ENCODE measurements at regions not wholly inside any gene's neighbourhood (a gene's known extent, or its start where the extent isn't known, plus 50 kb on each side); places are given as distances from the start of the nearest gene placed in this dataset.
A peak's percentile ranks its signal among the peaks of the same experiment; 100 is the strongest.

DNA sequence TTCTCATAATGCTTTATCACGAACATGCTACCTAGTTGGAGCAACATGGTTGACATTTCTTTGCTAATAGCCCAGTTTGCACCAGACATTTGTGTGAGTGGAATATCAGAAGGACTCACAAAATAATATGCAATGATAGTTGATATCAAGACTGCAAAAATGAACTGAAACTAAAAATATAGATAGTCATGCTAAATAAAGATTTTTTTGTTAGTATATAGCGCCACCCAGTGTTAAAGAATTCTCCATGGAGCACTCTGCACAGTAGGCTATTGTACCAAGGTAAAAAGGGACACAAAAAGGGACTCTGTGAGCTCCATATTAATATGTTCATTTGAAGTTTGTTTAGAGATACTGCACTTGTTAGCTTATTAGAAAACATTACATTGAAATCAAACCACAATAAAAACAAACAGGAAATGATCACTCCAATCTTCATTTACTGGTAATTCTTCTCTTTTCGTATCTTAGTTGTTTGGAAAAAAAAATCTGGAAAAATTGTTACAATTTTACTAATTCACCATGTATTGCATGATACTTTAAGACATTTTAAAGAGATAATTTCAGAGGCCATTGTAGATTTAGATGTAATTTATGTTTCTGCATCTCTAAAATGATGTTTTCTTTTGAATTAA lies 1509.6 kb downstream of the ADGRL3 start:
- no peak overlapping the region for H3K4me3 ChIP-seq (ENCODE audit: low read depth, low read length)
- DNase-seq (ENCODE audit: low read depth) = no peak
- TF ChIP-seq, protein P1, sequence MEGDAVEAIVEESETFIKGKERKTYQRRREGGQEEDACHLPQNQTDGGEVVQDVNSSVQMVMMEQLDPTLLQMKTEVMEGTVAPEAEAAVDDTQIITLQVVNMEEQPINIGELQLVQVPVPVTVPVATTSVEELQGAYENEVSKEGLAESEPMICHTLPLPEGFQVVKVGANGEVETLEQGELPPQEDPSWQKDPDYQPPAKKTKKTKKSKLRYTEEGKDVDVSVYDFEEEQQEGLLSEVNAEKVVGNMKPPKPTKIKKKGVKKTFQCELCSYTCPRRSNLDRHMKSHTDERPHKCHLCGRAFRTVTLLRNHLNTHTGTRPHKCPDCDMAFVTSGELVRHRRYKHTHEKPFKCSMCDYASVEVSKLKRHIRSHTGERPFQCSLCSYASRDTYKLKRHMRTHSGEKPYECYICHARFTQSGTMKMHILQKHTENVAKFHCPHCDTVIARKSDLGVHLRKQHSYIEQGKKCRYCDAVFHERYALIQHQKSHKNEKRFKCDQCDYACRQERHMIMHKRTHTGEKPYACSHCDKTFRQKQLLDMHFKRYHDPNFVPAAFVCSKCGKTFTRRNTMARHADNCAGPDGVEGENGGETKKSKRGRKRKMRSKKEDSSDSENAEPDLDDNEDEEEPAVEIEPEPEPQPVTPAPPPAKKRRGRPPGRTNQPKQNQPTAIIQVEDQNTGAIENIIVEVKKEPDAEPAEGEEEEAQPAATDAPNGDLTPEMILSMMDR (IDR thresholded peaks at IDR 0.05; ENCODE audit: low read depth, low read length, missing control alignments) = peak; percentile 2

DNA sequence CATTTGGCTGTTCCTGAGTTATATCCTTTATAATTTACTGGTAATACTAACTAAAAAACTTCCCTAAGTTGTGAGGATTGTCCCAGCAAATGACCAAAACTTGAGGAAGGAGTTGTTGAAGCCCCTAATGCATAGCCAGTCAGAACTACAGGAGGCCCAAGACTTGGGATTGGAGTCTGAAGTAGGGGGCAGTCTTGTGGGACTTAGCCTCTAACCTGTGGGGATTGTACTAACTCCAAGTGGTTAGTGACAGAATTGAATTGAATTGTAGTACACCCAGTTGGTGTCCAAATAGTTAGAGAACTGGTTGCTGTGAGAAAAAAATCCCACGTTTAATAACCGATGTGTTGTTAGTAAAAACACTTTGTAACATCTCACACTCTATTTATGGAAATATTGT lies 1506.3 kb downstream of the ADGRL3 start:
- no peak for DNase-seq (ENCODE audit: low read depth)
- TF ChIP-seq, protein P1 (IDR thresholded peaks at IDR 0.05; ENCODE audit: low read depth, low read length, missing control alignments) = no peak
- H3K4me3 ChIP-seq (ENCODE audit: low read depth, low read length) = no peak overlapping the region

DNA sequence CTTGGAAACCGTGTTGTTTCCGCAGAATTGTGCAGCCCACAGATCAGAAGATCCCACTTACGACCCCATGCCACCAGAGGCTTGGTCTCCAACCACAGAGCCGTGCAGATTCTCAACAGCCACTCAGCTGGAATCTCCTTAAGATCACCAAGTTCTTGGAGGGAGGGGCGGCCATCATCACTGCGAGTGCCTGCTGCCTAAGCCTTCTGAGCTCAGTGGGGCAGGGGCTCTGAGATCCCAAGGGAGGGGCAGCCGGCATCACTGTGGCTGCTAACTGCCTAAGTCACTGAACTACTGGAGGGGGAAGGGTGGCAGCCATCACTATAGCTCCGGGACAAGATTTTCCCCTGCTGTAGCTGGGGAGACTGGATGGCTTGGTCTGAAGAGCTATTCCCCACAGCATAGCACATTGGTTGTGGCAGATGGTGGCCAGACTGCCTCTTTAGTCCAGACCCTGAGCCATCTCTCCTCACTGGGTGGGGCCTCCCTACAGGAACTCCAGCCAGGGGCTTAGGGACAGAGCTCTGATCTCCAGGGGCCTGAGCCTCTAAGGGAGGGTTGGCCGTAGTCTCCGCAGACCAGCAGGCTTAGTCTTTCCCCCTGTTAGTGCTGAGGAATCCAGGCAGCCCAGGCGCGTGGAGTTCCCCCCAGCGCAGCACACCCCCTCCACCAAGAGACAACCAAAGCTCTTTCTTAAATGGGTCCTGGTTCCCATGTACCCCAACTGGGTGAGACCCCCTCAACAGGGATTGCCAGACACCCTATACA lies 1483.9 kb downstream of the ADGRL3 start:
- no peak overlapping the region for H3K4me3 ChIP-seq (ENCODE audit: low read depth, low read length)
- TF ChIP-seq, protein P1 (IDR thresholded peaks at IDR 0.05; ENCODE audit: low read depth, low read length, missing control alignments) = no peak
- no peak for DNase-seq (ENCODE audit: low read depth)

DNA sequence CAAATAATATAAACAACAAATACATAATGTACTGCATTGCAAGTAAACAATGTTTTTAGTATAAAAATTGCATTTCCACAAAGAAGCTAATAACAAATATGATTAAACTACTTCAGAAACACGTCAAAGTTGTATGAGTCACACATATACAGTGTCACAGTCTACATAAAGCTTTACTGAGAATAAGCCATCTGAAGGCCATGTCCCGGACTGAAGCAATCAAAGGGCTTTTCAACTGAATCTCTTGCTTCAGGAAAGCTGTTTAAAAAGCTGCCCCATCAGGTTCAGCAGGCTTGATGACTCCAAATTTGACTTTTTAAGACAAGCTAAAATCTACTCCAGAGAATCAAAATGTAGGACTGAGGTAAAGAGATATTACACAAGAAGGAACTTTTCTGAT lies 1476.8 kb downstream of the ADGRL3 start:
- H3K4me3 ChIP-seq (ENCODE audit: low read depth, low read length) = no peak overlapping the region
- DNase-seq (ENCODE audit: low read depth) = no peak
- TF ChIP-seq, protein P1 (IDR thresholded peaks at IDR 0.05; ENCODE audit: low read depth, low read length, missing control alignments) = no peak

DNA sequence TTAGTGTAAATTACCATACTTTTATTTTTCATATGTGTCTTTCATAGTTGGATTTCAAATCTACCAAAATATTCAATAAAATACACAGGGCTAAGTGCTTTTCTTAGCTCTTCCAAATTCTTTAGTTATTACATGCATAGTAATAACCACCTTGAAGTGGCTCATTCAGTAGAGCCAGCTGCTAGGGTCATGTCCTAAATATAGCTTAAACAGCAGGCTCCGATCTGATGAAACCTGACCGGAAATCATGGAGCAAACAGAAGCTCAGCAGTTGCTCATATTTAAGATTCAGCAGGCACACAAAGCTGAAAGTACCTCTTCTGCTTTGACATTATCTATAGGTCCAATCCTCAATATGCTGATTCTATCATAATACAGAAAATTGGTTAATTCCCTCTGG lies 1470.4 kb downstream of the ADGRL3 start:
- H3K4me3 ChIP-seq (ENCODE audit: low read depth, low read length) = no peak overlapping the region
- TF ChIP-seq, protein P1 (IDR thresholded peaks at IDR 0.05; ENCODE audit: low read depth, low read length, missing control alignments) = no peak
- no peak for DNase-seq (ENCODE audit: low read depth)

DNA sequence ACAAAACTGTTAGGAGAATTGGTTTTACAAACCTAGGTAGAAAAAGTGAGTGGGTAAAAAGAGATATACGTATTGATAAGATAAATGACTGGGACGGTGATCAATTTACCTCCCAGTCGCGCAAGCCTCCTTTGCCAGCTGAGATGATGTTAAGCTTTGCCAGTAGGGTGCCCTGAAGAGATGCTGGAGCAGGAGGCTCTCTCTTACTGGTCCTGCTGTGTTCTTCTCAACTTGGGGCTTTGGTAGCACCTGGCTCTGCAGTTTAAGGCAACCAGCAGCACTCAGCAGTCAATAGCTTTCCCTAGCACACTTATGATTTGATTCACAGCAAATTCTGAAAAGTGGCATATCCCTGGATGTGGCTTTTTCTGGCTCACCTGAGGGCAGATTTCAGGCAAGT lies 1461.7 kb downstream of the ADGRL3 start:
- no peak overlapping the region for H3K4me3 ChIP-seq (ENCODE audit: low read depth, low read length)
- TF ChIP-seq, protein P1 (IDR thresholded peaks at IDR 0.05; ENCODE audit: low read depth, low read length, missing control alignments) = no peak
- DNase-seq (ENCODE audit: low read depth) = no peak

Measured in GM12864 (cell line).